ENCODE measurements at regions not wholly inside any gene's neighbourhood (a gene's known extent, or its start where the extent isn't known, plus 50 kb on each side); places are given as distances from the start of the nearest gene placed in this dataset.

DNA sequence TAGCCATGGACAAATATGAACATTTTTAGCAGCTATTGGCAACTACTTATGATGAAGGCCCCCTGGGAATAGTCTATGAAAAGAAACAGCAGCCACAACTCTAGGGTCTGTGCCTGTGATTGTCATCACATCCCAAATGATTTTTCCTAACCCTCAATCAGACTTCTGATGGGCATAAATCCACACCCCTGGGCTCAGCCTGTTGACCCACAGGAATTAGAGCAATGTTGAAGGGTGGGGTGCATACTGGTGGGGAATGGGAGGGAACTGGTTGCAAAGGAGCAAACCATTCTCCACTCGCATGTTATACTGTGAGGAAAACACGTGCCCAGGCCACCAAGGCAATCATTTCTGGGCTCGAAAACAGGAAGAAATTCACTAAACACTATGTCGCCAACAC is 106.5 kb upstream of the CTNNB1 start:
- TF ChIP-seq, protein P1, sequence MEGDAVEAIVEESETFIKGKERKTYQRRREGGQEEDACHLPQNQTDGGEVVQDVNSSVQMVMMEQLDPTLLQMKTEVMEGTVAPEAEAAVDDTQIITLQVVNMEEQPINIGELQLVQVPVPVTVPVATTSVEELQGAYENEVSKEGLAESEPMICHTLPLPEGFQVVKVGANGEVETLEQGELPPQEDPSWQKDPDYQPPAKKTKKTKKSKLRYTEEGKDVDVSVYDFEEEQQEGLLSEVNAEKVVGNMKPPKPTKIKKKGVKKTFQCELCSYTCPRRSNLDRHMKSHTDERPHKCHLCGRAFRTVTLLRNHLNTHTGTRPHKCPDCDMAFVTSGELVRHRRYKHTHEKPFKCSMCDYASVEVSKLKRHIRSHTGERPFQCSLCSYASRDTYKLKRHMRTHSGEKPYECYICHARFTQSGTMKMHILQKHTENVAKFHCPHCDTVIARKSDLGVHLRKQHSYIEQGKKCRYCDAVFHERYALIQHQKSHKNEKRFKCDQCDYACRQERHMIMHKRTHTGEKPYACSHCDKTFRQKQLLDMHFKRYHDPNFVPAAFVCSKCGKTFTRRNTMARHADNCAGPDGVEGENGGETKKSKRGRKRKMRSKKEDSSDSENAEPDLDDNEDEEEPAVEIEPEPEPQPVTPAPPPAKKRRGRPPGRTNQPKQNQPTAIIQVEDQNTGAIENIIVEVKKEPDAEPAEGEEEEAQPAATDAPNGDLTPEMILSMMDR (IDR thresholded peaks at IDR 0.05) = no peak
- no peak for TF ChIP-seq ZFX (IDR thresholded peaks at IDR 0.05; ENCODE audit: borderline replicate concordance)
